H1 (cell line): ENCODE measurements at regions not wholly inside any gene's neighbourhood (a gene's known extent, or its start where the extent isn't known, plus 50 kb on each side); places are given as distances from the start of the nearest gene placed in this dataset.

Experiments used
- CTCF ChIA-PET: fragments of 300-600 bp; sonication (Branson Sonifier 250); formaldehyde crosslinking; loops from one replicate; lab custom pipeline; 2021; ENCODE audit not compliant: partially characterized antibody; lab: Charles Lee
- POLR2A ChIA-PET: fragments of 300-600 bp; sonication (Branson Sonifier 250); formaldehyde crosslinking; loops from one replicate; lab custom pipeline; 2021; ENCODE audit warnings: inconsistent platforms; ENCODE audit not compliant: partially characterized antibody; lab: Charles Lee
- DNase-seq, 2 experiments: peaks; one replicate each; pipeline versions ENCODE4 v3.0.0 to v3.0.0-alpha.2; 2010 to 2022; ENCODE audit warnings: low spot score in 2 of 2, low read depth in 1 of 2, mixed read lengths in 1 of 2
- FAIRE-seq: peaks from 2 replicates; lab custom pipeline; 2011; peaks lifted over from hg19 to GRCh38; lab: Jason Lieb, UNC
- H2AFZ ChIP-seq: 2 replicates; pipeline ENCODE4 v1.8.1; 2012; ENCODE audit warnings: low read length, inconsistent platforms
- H2AK5ac ChIP-seq: 2 replicates; pipeline ENCODE4 v1.6.1; 2013; ENCODE audit warnings: low read depth, low read length
- H2BK120ac ChIP-seq: replicated peaks from 2 replicates; pipeline ENCODE3; 2013; ENCODE audit warnings: low read depth, low read length, inconsistent platforms
- H2BK12ac ChIP-seq: 2 replicates; pipeline ENCODE4 v1.6.1; 2013; ENCODE audit warnings: low read depth, low read length
- H2BK15ac ChIP-seq: 2 replicates; pipeline ENCODE4 v1.6.1; 2013; ENCODE audit warnings: low read length
- H2BK20ac ChIP-seq: 2 replicates; pipeline ENCODE4 v1.6.1; 2013; ENCODE audit warnings: low read length
- H2BK5ac ChIP-seq: 2 replicates; pipeline ENCODE4 v1.6.1; 2013; ENCODE audit warnings: low read depth, low read length
- H3K14ac ChIP-seq: 2 replicates; pipeline ENCODE4 v1.6.1; 2013; ENCODE audit warnings: inconsistent platforms; ENCODE audit not compliant: insufficient read length
- H3K18ac ChIP-seq: 2 replicates; pipeline ENCODE4 v1.6.1; 2013; ENCODE audit warnings: low read length; ENCODE audit errors: extremely low read depth
- H3K23ac ChIP-seq: 2 replicates; pipeline ENCODE4 v1.6.1; 2013; ENCODE audit warnings: inconsistent platforms; ENCODE audit not compliant: insufficient read length
- H3K23me2 ChIP-seq: 2 replicates; pipeline ENCODE4 v1.6.1; 2013; ENCODE audit warnings: low read depth, low read length
- H3K27ac ChIP-seq: 2 replicates; pipeline ENCODE4 v1.6.1; 2011; ENCODE audit warnings: low read depth, low read length, inconsistent platforms
- H3K27me3 ChIP-seq, 4 experiments: replicated peaks in 1 of 4; 1 replicate in 1 of 4; 2 replicates in 3 of 4; pipeline versions ENCODE4 v1.6.1 to v1.8.1; 2011 to 2013; ENCODE audit warnings: low read length in 3 of 4, mild to moderate bottlenecking in 3 of 4, inconsistent platforms in 2 of 4, mixed read lengths in 2 of 4, moderate library complexity in 1 of 4; ENCODE audit not compliant: control insufficient read depth in 3 of 4, insufficient read depth in 3 of 4; ENCODE audit errors: extremely low read depth in 1 of 4
- H3K36me3 ChIP-seq, 4 experiments: 2 replicates each; pipeline versions ENCODE4 v1.6.1 to v1.8.1; 2011 to 2013; ENCODE audit warnings: mild to moderate bottlenecking in 4 of 4, low read length in 3 of 4, moderate library complexity in 2 of 4, control low read depth in 1 of 4, inconsistent platforms in 1 of 4; ENCODE audit not compliant: insufficient read depth in 4 of 4, control insufficient read depth in 2 of 4
- H3K4ac ChIP-seq: replicated peaks from 2 replicates; pipeline ENCODE3; 2013; ENCODE audit warnings: low read length, low read depth, mixed read lengths, inconsistent platforms; ENCODE audit not compliant: insufficient read length
- H3K4me1 ChIP-seq, 4 experiments: replicated peaks in 1 of 4; 1 replicate in 1 of 4; 2 replicates in 3 of 4; pipeline versions ENCODE4 v1.6.1 to v1.8.1; 2011 to 2013; ENCODE audit warnings: low read length in 3 of 4, inconsistent platforms in 2 of 4, mixed read lengths in 1 of 4; ENCODE audit not compliant: insufficient read depth in 4 of 4, control insufficient read depth in 3 of 4
- H3K4me2 ChIP-seq, 2 experiments: 2 replicates each; pipeline versions ENCODE4 v1.6.1 to v1.8.1; 2011 to 2013; ENCODE audit warnings: low read depth in 2 of 2, low read length in 2 of 2, control low read depth in 1 of 2, inconsistent platforms in 1 of 2, mild to moderate bottlenecking in 1 of 2; ENCODE audit not compliant: insufficient read depth in 1 of 2
- H3K4me3 ChIP-seq, 4 experiments: fragments of 200-600, 300-600 bp in 1 of 4; sonication (generic), shearing (Covaris generic), sonication (Bioruptor Twin) in 1 of 4; 2 replicates each; pipeline versions ENCODE4 v1.5.1 to v1.8.1; 2011 to 2016; ENCODE audit warnings: low read length in 4 of 4, low read depth in 3 of 4, control low read depth in 2 of 4, inconsistent platforms in 2 of 4, mild to moderate bottlenecking in 2 of 4, mixed read lengths in 1 of 4, moderate library complexity in 1 of 4; ENCODE audit not compliant: insufficient read depth in 2 of 4; ENCODE audit errors: extremely low read depth in 1 of 4
- H3K56ac ChIP-seq: replicated peaks from 2 replicates; pipeline ENCODE3; 2013; ENCODE audit warnings: low read depth, mild to moderate bottlenecking, mixed read lengths, low read length, inconsistent platforms; ENCODE audit not compliant: insufficient read length
- H3K79me1 ChIP-seq: 2 replicates; pipeline ENCODE4 v1.6.1; 2013; ENCODE audit warnings: low read depth, low read length, control low read depth
- H3K79me2 ChIP-seq, 2 experiments: 2 replicates each; pipeline versions ENCODE4 v1.6.1 to v1.8.1; 2012 to 2013; ENCODE audit warnings: low read length in 2 of 2, mild to moderate bottlenecking in 2 of 2, inconsistent platforms in 1 of 2; ENCODE audit not compliant: insufficient read depth in 2 of 2, control insufficient read depth in 1 of 2
- H3K9ac ChIP-seq, 4 experiments: replicated peaks in 1 of 4; 1 replicate in 1 of 4; 2 replicates in 3 of 4; pipeline versions ENCODE4 v1.6.1 to v1.8.1; 2011 to 2013; ENCODE audit warnings: low read depth in 3 of 4, low read length in 3 of 4, control low read depth in 2 of 4, mild to moderate bottlenecking in 2 of 4, moderate library complexity in 2 of 4, inconsistent platforms in 1 of 4; ENCODE audit errors: extremely low read depth in 1 of 4
- H3K9me3 ChIP-seq, 2 experiments: 2 replicates each; pipeline versions ENCODE4 v1.6.1 to v1.8.1; 2012 to 2013; ENCODE audit warnings: mild to moderate bottlenecking in 2 of 2, moderate library complexity in 2 of 2, control low read depth in 1 of 2, inconsistent platforms in 1 of 2, low read depth in 1 of 2, low read length in 1 of 2, mixed read lengths in 1 of 2; ENCODE audit not compliant: insufficient read depth in 2 of 2
- H4K20me1 ChIP-seq, 2 experiments: replicated peaks in 1 of 2; 2 replicates each; pipeline versions ENCODE3 to v1.8.1; 2011 to 2013; ENCODE audit warnings: inconsistent platforms in 2 of 2, low read length in 2 of 2, mild to moderate bottlenecking in 1 of 2; ENCODE audit not compliant: insufficient read depth in 2 of 2, control insufficient read depth in 1 of 2
- H4K5ac ChIP-seq: 2 replicates; pipeline ENCODE4 v1.6.1; 2013; ENCODE audit warnings: low read length, low read depth, mixed read lengths, inconsistent platforms; ENCODE audit not compliant: insufficient read length
- H4K8ac ChIP-seq: 2 replicates; pipeline ENCODE4 v1.8.0; 2013; ENCODE audit warnings: mild to moderate bottlenecking, moderate library complexity, low read length, inconsistent platforms; ENCODE audit not compliant: insufficient read depth; ENCODE audit errors: extremely low read depth
- H4K91ac ChIP-seq: replicated peaks from 2 replicates; pipeline ENCODE3; 2013; ENCODE audit warnings: low read length, mixed read lengths, inconsistent platforms; ENCODE audit not compliant: insufficient read length
- BCL11A ChIP-seq, 2 experiments: IDR thresholded peaks; one replicate each; pipeline ENCODE4 v1.6.1; 2011; ENCODE audit warnings: low read depth in 2 of 2, low read length in 2 of 2, mild to moderate bottlenecking in 2 of 2
- CEBPB ChIP-seq: IDR thresholded peaks from 2 replicates; pipeline ENCODE4 v1.6.1; 2012; ENCODE audit warnings: low read depth, low read length
- HDAC2 ChIP-seq, 2 experiments: fragments of 300-600 bp in 1 of 2; sonication (generic) in 1 of 2; IDR thresholded peaks; 2 replicates each; pipeline ENCODE4 v1.6.1; 2011 to 2012; ENCODE audit warnings: low read depth in 2 of 2, low read length in 2 of 2, mild to moderate bottlenecking in 2 of 2, moderate library complexity in 2 of 2, borderline replicate concordance in 1 of 2, inconsistent platforms in 1 of 2
- JUND ChIP-seq: IDR thresholded peaks from 2 replicates; pipeline ENCODE4 v1.6.1; 2011; ENCODE audit warnings: mild to moderate bottlenecking, improper control_type of control experiment, low read length
- MAFK ChIP-seq: IDR thresholded peaks from 2 replicates; pipeline ENCODE4 v1.6.1; 2012; ENCODE audit warnings: low read depth, mild to moderate bottlenecking, improper control_type of control experiment, low read length
- NANOG ChIP-seq: IDR thresholded peaks from 2 replicates; pipeline ENCODE4 v1.6.1; 2011; ENCODE audit warnings: low read length, low read depth, mild to moderate bottlenecking, inconsistent platforms; ENCODE audit not compliant: insufficient read depth, poor library complexity, severe bottlenecking
- POU5F1 ChIP-seq: IDR thresholded peaks from 2 replicates; pipeline ENCODE4 v1.6.1; 2011; ENCODE audit warnings: low read depth, mild to moderate bottlenecking, low read length, moderate library complexity
- SIN3A ChIP-seq, 2 experiments: IDR thresholded peaks in 1 of 2; conservative IDR thresholded peaks in 1 of 2; 2 replicates each; pipeline ENCODE4 v1.6.1; 2011 to 2012; ENCODE audit warnings: low read length in 2 of 2, improper control_type of control experiment in 1 of 2, low read depth in 1 of 2, mild to moderate bottlenecking in 1 of 2
- SP4 ChIP-seq: IDR thresholded peaks from 2 replicates; pipeline ENCODE4 v1.6.1; 2012; ENCODE audit warnings: low read length, inconsistent platforms
- WGBS, 2 experiments: shearing (Covaris generic) in 1 of 2; methylation state at CpG; one replicate each; pipeline versions ENCODE4 v1.1.6 to v1.1.7; 2013 to 2015; ENCODE audit warnings: low lambda C conversion rate in 2 of 2, mixed read lengths in 2 of 2, inconsistent platforms in 1 of 2, low coverage in 1 of 2, missing lambda C conversion rate in 1 of 2; ENCODE audit not compliant: insufficient replicate concordance in 2 of 2, insufficient coverage in 1 of 2, insufficient read length in 1 of 2; ENCODE audit errors: extremely low coverage in 1 of 2, missing lambda C conversion rate in 1 of 2; 5-methylcytosine and 5-hydroxymethylcytosine counted together
- TF ChIP-seq, protein P1 (sequence below): IDR thresholded peaks from 2 replicates; pipeline ENCODE4 v1.6.1; 2012; ENCODE audit warnings: inconsistent platforms

DNA sequence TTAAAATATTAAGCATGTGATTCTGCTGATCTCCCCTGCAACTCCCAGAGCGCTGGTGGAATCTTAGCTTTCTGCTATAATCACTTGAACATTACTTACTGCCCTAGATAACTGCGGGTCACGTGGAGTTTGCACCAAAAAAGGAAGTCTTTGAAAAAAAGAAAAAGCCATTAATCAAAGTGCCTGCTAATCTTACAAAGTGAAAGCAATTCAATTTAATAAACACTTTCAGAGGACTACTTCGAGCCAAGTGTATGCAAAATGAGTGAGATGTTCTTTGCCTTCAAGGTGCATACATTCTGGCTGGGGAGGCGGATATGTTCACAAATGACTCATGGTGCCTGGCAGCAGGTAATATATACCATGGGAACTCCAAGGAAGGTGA, 109.9 kb upstream of the GAP43 start:
- no peak overlapping the region for H2AK5ac ChIP-seq
- no peak overlapping the region for H3K4ac ChIP-seq
- no peaks in the 10 kb centered on the region for H3K9me3 ChIP-seq
- H3K79me1 ChIP-seq = no peaks in the 10 kb centered on the region
- H3K4me3 ChIP-seq = peak overlapping the region; percentile 58 to 74 (median 68); a peak in 6 of 8 replicates
- no peak overlapping the region; the same call in 1 of the 2 replicates for H2BK5ac ChIP-seq
- no peak overlapping the region for H3K56ac ChIP-seq
- peak overlapping the region; percentile 90 to 98 for H3K4me2 ChIP-seq
- POLR2A ChIA-PET = interaction anchor here (0.8 to 2.6 kb wide), 4 partner anchors 10 to 28 kb away, joined by 3 to 11 read pairs (median 4); no protein-coding TSS in a partner anchor
- H3K79me2 ChIP-seq = no peaks in the 10 kb centered on the region
- H4K8ac ChIP-seq = no peak overlapping the region
- peak overlapping the region; percentile 87; the same call in 1 of the 2 replicates for H3K27ac ChIP-seq
- H4K20me1 ChIP-seq = no peaks in the 10 kb centered on the region
- H3K36me3 ChIP-seq = no peaks in the 10 kb centered on the region
- H3K18ac ChIP-seq = no peak overlapping the region; the same call in 1 of the 2 replicates
- H3K27me3 ChIP-seq = no peaks in the 10 kb centered on the region
- H4K5ac ChIP-seq = no peak overlapping the region
- no peak overlapping the region for H4K91ac ChIP-seq
- H3K9ac ChIP-seq = peak overlapping the region in 2 of 4 experiments; percentile 81 to 84; a peak in 4 of 7 replicates
- H2BK12ac ChIP-seq = no peak overlapping the region
- DNase-seq (no peak), FAIRE-seq (no peak)
- H3K23ac ChIP-seq = no peak overlapping the region
- peak overlapping the region; percentile 95 for H2AFZ ChIP-seq
- peak overlapping the region; percentile 21 for H2BK120ac ChIP-seq
- peaks cover 3 to 8% (median 6%) of the 10 kb centered on the region in 4 experiments; a peak in 5 of 7 replicates for H3K4me1 ChIP-seq
- CTCF ChIA-PET = interaction anchor here (0.6 to 1.5 kb wide), 4 partner anchors 11 to 178 kb away, joined by 3 to 4 read pairs (median 3); no protein-coding TSS in a partner anchor
- no peak overlapping the region; the same call in 1 of the 2 replicates for H2BK20ac ChIP-seq
- H3K23me2 ChIP-seq = peaks cover 8% of the 10 kb centered on the region; the same call in 1 of the 2 replicates
- WGBS, 2 experiments = 64% methylated on average over 5 of the region's 5 CpGs; no CpG with 5 or more reads in 1 of the 2 experiments
- no peak overlapping the region for H2BK15ac ChIP-seq
- H3K14ac ChIP-seq = no peak overlapping the region
- TF ChIP-seq JUND (no peak), SIN3A (conservative IDR thresholded peaks at IDR 0.05 in 1 of 2, IDR thresholded peaks at IDR 0.05 in 1 of 2; ENCODE audit: low read depth in 1 of 2, low read length in 2 of 2) (no peak), NANOG (no peak), SP4 (no peak), POU5F1 (no peak), CEBPB (no peak), MAFK (no peak), HDAC2 (IDR thresholded peaks at IDR 0.05; ENCODE audit: borderline replicate concordance in 1 of 2, low read depth in 2 of 2, low read length in 2 of 2) (no peak), BCL11A (IDR thresholded peaks at IDR 0.05; ENCODE audit: low read depth in 2 of 2, low read length in 2 of 2) (no peak)
- TF ChIP-seq, protein P1, sequence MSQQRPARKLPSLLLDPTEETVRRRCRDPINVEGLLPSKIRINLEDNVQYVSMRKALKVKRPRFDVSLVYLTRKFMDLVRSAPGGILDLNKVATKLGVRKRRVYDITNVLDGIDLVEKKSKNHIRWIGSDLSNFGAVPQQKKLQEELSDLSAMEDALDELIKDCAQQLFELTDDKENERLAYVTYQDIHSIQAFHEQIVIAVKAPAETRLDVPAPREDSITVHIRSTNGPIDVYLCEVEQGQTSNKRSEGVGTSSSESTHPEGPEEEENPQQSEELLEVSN = no peak
